GM18498 (cell line): ENCODE measurements at regions not wholly inside any gene's neighbourhood (a gene's known extent, or its start where the extent isn't known, plus 50 kb on each side); places are given as distances from the start of the nearest gene placed in this dataset.
"Not testable (repeated sequence)": the region's sequence is repeated elsewhere in the genome, so short reads cannot be mapped to it uniquely, and the experiment has no call there.

Experiments used
- ATAC-seq: cut with Tn5 transposase; IDR thresholded peaks from one replicate; pipeline ENCODE4 v1.9.1; 2021; ENCODE audit warnings: mild to moderate bottlenecking, moderate library complexity; ENCODE audit not compliant: unreplicated experiment

DNA sequence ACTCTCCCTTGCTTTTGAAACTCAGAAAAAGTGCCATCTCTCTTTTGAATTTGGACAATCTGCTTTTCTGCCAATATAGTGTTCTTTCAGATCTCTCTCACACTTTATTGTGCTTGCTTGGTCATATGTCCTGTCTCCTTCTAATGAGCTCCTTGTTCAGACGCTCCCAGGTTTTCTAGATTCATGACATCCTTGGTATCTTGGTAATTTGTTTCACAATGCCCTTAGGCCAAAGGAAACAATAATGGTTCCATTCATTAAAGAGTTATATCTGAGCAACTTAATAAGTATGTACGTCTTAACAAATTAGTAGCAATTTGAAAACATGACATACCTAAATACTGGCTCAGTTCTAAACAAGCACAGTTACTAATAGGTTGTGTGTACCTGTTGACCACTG is 293.4 kb upstream of the SPTLC3 start:
- no peak for ATAC-seq

- ATAC-seq, result no peak
Measured at GRCh38 chr20:12715991-12716680, 292.6 kb upstream of the SPTLC3 start.

GRCh38 chr20:12717061-12717460 is 291.7 kb upstream of the SPTLC3 start:
- no peak for ATAC-seq

DNA sequence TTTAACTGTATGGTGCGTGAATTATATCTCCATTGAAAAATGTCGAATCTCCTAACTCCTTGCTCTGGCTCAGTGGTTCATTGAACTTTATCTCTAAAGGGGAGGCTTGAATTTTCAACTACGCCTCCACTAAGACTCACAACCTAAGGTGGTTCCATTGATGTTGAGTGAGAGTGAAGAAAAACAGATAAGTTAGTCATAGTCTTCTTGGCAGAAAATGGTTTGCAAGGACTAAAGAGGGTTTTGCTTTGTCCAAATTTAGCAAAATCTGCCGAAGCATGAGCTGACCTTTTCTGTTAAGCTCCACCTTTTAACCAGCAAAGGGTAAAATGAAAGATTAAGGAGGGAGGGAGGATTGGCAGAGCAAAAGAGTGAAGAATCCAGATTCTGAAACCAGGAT is 290.2 kb upstream of the SPTLC3 start:
- no peak for ATAC-seq

DNA sequence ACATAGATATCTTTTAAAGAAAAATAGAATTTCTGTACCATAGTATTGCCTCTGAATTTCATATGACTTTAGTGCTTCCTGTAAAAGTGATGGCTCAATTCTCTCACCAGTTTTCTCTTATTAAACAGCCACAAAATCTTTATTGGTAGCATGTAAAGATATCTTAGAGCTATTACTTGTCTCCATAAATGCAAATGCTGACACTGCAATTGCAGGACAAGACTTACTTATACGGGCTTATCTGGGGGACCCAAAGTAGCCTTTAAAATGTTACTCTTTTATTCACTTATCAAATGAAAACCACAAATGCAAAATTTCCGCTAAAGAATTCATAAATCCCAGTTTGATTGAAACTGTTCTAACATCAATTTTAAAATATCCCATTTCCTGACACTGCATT is 287.1 kb upstream of the SPTLC3 start:
- no peak for ATAC-seq

GRCh38 chr20:12722091-12722490 is 286.7 kb upstream of the SPTLC3 start:
- ATAC-seq, result no peak

DNA sequence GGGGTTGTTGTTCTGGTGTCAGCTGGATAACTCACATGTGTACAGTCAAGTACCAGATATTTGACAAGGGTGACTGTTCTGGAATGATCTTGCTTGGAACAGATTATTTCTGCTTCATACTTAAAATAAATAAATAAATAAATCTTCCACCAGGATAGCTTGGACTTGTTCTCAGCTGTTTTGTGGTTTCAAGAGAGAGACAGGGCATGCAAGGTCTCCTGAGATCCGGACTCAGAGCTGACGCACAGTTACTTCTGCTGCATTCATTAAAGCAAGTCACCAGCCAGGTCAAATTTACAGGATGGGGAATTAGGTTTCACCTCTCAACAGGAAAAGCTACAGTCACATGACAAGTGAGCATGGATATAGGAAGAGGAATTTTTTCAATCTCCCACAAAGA is 285.0 kb upstream of the SPTLC3 start:
- no peak for ATAC-seq

- no peak for ATAC-seq
Measured at GRCh38 chr20:12728782-12729181, 280.0 kb upstream of the SPTLC3 start.

DNA sequence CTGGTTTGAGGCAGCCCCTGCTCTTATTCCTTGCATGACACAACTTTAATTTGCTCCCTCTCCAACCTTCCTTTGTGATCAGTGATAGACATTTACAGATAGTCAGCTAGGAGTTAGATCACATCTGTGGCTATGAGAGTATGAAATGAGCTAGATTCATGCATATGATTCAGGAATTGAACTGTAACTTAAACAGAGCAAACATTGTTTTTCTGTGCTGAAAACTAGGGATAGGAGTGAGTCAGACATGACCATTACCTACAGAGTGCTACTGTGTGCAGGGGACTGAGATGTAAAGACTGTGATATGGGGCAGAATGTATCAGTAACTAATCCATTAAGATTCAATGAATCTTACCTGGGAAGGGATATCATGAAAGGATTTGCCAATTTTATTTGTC is 279.4 kb upstream of the SPTLC3 start:
- no peak for ATAC-seq

- ATAC-seq, result no peak
Measured at GRCh38 chr20:12733811-12734210, 275.0 kb upstream of the SPTLC3 start.

DNA sequence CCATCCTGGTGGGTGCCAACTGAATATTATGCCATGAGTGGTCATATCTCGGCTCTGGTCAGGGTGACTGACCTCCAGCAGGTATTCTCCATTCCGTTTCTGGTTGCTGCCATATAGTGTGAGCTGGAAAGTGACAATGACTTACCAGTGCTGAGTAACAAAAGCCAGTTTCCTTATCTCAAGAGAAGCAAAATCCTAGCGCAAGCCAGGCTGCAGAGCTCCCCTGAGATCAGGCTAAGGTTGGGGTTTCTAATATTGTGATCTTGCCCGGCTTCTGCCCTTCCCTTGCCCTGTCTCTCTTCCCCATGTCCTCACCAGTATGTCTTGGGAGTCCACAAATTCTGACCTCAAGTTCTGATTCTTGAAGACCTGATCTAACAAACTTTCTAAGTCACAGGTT is 271.3 kb upstream of the SPTLC3 start:
- ATAC-seq, result no peak

DNA sequence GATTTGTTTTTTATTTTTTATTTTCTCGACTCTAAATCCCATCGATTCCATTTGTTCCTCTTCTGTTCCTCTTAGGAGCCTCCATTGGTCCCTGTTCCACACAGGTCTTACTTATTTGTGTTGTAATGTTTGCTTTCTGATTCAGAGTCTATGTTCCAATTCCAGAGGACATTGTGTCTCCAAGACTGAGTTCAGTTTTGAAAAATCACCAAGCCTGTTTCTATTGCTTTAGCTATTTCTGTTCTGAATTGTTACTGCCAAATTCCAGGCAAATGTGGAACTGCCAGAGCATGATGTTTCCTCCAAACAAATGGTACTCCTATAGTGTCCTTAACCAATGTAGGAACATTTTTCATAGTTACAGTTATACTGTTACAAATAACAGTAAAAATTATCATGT is 270.9 kb upstream of the SPTLC3 start:
- no peak for ATAC-seq

DNA sequence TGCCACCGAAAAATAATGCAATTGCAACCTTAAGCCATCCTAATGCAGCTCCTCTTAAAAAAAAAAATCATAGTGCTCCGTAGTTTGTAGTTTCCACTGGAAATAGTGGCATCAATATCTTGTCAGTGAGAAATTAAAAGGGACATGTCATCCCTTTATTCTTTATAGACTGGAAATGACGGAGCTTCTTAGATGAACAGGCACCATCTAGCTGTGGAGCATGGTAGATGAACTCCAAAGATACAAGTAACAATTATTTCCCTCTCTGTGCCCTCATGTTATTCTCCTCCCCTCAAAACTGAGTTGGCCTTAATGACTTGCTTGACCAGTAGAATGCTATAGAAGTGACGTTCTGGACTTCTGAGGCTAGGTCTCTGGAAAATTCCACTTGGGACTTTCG is 268.1 kb upstream of the SPTLC3 start:
- ATAC-seq, result no peak

DNA sequence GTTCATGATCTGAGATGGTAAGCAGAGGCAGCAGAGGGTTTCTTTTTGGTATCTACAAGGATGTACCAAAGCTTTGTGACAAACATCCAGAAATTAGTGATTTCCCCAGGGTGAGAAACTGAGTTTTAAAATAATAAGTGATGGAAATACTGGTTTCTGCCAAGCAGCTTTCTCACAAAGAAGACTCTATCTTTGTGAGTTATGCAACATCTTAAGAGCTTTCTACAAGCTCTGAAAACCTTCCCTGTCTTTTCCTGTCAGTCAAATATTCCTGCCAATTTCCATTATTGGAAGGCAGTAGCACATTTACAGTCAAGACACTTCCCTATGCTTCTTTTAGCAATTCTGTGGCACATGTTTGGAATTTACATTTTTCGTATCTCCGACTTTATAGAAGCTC is 264.7 kb upstream of the SPTLC3 start:
- no peak for ATAC-seq

- no peak for ATAC-seq
Measured at GRCh38 chr20:12748359-12748994, 260.3 kb upstream of the SPTLC3 start.

DNA sequence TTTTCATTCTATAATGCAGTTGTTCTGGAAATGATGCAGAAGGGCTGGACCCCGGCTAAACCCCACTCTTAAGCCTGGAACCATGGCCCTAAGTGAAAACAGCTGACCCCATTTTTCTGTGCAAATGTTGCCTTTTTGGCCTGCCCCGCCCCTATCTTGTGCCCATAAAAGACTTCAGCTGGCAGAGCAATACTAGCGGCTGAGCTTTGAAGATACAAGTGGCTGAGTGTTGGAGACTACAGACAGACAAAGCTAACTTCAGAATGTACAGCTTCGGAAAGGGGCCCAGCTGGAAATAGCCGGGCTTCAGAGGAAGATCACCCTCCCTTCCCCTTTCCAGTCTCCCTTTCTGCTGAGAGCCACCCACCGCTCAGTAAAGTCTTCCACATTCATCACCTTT is 258.6 kb upstream of the SPTLC3 start:
- ATAC-seq, result no peak

GRCh38 chr20:12752900-12753693 is 255.7 kb upstream of the SPTLC3 start:
- not testable (repeated sequence) for ATAC-seq

DNA sequence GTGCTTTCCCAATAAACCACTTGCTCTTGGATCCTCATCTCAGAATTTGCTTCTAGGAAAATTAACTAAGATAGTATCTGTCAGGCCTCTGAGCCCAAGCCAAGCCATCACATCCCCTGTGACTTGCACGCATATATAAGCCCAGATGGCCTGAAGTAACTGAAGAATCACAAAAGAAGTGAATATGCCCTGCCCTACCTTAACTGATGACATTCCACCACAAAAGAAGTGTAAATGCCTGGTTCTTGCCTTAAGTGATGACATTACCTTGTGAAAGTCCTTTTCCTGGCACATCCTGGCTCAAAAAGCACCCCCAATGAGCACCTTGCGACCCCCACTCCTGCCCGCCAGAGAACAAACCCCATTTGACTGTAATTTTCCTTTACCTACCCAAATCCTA is 255.0 kb upstream of the SPTLC3 start:
- not testable (repeated sequence) for ATAC-seq

GRCh38 chr20:12759493-12759892 is 249.3 kb upstream of the SPTLC3 start:
- not testable (repeated sequence) for ATAC-seq

DNA sequence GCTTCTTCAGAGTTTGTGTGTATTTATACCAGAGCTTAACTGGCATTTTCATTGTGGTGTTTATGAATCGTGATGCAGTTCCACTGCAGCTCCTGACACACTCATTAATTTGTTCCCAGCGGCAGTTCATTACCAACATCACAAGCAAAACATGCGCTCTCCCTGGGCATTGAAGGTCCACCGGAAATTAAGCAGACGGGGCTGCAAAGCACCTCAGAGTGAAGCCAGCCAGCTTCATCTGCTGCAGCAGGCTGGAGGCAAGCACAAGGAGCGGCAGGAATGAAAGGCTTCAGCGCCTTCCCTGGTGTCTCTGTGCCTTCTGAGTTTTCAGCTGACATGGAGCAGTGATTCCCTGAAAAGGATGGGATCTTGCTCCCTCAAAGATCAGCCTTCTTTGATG is 246.0 kb upstream of the SPTLC3 start:
- ATAC-seq, result no peak

DNA sequence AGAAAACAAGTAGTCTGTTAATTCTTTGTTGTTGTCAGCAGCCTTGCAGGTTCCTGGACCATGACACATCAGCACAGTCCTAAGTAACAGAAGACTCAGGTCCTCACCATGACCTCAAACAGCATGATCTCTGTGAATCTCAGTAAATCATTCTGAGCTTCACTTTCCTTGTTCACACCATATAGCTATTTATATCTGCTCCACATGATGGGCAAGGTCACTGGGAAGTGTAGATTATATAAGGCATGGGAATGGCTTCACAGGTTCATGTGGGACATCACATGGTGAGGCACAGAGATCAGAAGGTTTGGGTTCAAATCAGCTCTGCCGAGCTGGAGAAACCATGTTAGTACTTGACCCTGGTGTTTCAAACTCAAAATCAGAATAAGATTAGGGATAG is 245.4 kb upstream of the SPTLC3 start:
- ATAC-seq, result no peak

DNA sequence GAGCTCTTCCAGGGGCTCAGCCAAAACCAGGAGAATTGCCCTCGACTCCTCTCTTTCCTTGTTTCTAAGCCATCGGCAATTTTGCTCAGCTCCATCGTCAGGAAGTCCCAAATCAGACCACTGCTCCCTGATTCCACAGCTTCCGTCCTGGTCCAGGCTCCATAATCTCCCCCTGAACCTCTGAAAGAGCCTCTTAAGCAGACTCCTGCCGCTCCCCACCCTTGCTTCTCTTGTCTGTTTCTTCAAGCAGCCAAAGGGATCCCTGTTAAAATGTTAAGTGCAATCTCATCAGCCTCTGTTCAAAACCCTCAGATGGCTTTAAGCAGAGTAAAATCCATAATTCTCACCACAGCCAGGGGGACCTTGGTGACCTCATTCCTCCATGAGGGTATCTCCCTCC is 244.7 kb upstream of the SPTLC3 start:
- no peak for ATAC-seq
